HEK293 (cell line): ENCODE measurements at regions not wholly inside any gene's neighbourhood (a gene's known extent, or its start where the extent isn't known, plus 50 kb on each side); places are given as distances from the start of the nearest gene placed in this dataset.

Source experiments
- CTCF ChIA-PET: fragments of 350-600 bp; formaldehyde crosslinking; extraction: SDS; loops from one replicate; lab custom pipeline; 2021; ENCODE audit warnings: antibody characterized with exemption; lab: Yijun Ruan, JAX
- POLR2A ChIA-PET: fragments of 300-600 bp; formaldehyde crosslinking; extraction: SDS; loops from one replicate; lab custom pipeline; 2020; ENCODE audit warnings: antibody characterized with exemption, inconsistent platforms; lab: Yijun Ruan, JAX
- H3K27ac ChIP-seq: fragments of 200-500 bp; sonication (Bioruptor generic); 2 replicates; pipeline ENCODE4 v1.5.1; 2014; ENCODE audit warnings: low read depth, low read length, control low read depth, inconsistent platforms; ENCODE audit errors: extremely low read depth
- H3K36me3 ChIP-seq, 2 experiments: fragments of 200-500 bp in 1 of 2; sonication (Bioruptor generic) in 1 of 2; 1 replicate in 1 of 2; 2 replicates in 1 of 2; pipeline ENCODE4 v1.5.1; 2014 to 2017; ENCODE audit warnings: inconsistent platforms in 2 of 2, low read length in 2 of 2; ENCODE audit not compliant: control insufficient read depth in 2 of 2, insufficient read depth in 1 of 2
- H3K4me1 ChIP-seq: fragments of 200-500 bp; sonication (Bioruptor generic); 2 replicates; pipeline ENCODE4 v1.5.1; 2014; ENCODE audit warnings: mild to moderate bottlenecking, low read length, inconsistent platforms; ENCODE audit not compliant: control insufficient read depth, insufficient read depth
- H3K4me3 ChIP-seq: 2 replicates; pipeline ENCODE4 v1.5.1; 2011; ENCODE audit warnings: low read depth, mild to moderate bottlenecking, control low read depth, low read length, moderate library complexity
- H3K9me3 ChIP-seq: fragments of 200-500 bp; sonication (Bioruptor generic); 2 replicates; pipeline ENCODE4 v1.5.1; 2014; ENCODE audit warnings: low read depth, low read length, inconsistent platforms; ENCODE audit not compliant: control insufficient read depth, insufficient read depth
- HOXC10 ChIP-seq: sonication (generic); formaldehyde crosslinking; IDR thresholded peaks from 2 replicates; pipeline ENCODE4 v1.8.1; 2023; ENCODE audit warnings: mild to moderate bottlenecking, missing genetic modification reagents
- ZNF114 ChIP-seq: fragments of 450-650 bp; formaldehyde crosslinking; IDR thresholded peaks from 2 replicates; pipeline ENCODE4 v1.5.0; 2017; ENCODE audit warnings: missing biosample characterization, missing genetic modification characterization
- ZNF155 ChIP-seq: fragments of 450-650 bp; formaldehyde crosslinking; IDR thresholded peaks from 2 replicates; pipeline ENCODE4 v1.5.1; 2016; ENCODE audit warnings: missing biosample characterization, missing genetic modification characterization
- ZNF341 ChIP-seq: fragments of 450-650 bp; formaldehyde crosslinking; IDR thresholded peaks from 2 replicates; pipeline ENCODE4; 2016; ENCODE audit warnings: low read depth, missing biosample characterization, missing genetic modification characterization
- ZNF366 ChIP-seq: fragments of 450-650 bp; formaldehyde crosslinking; conservative IDR thresholded peaks from 2 replicates; pipeline ENCODE4 v1.5.1; 2016; ENCODE audit warnings: missing biosample characterization, missing genetic modification characterization
- ZNF394 ChIP-seq: fragments of 450-650 bp; formaldehyde crosslinking; IDR thresholded peaks from 2 replicates; pipeline ENCODE4 v1.5.1; 2016; ENCODE audit warnings: missing biosample characterization, missing genetic modification characterization, mild to moderate bottlenecking, moderate library complexity, borderline replicate concordance
- ZNF514 ChIP-seq: fragments of 450-650 bp; formaldehyde crosslinking; IDR thresholded peaks from 2 replicates; pipeline ENCODE4 v1.5.1; 2016; ENCODE audit warnings: missing biosample characterization, missing genetic modification characterization
- ZNF529 ChIP-seq: fragments of 450-650 bp; formaldehyde crosslinking; IDR thresholded peaks from 2 replicates; pipeline ENCODE4 v1.5.1; 2017; ENCODE audit warnings: missing genetic modification characterization, missing biosample characterization; ENCODE audit not compliant: insufficient replicate concordance
- ZNF561 ChIP-seq: fragments of 450-650 bp; IDR thresholded peaks from 2 replicates; pipeline ENCODE4 v1.5.1; 2018; ENCODE audit warnings: missing biosample characterization, missing genetic modification characterization, borderline replicate concordance
- ZNF626 ChIP-seq: fragments of 450-650 bp; sonication (Bioruptor Pico); formaldehyde crosslinking; IDR thresholded peaks from 2 replicates; pipeline ENCODE4 v1.5.1; 2018; ENCODE audit warnings: missing biosample characterization, missing genetic modification characterization, inconsistent platforms
- ZNF629 ChIP-seq: fragments of 450-650 bp; formaldehyde crosslinking; IDR thresholded peaks from 2 replicates; pipeline ENCODE4 v1.5.1; 2017; ENCODE audit warnings: missing biosample characterization, missing genetic modification characterization
- ZNF701 ChIP-seq: fragments of 450-650 bp; formaldehyde crosslinking; IDR thresholded peaks from 2 replicates; pipeline ENCODE4 v1.5.1; 2016; ENCODE audit warnings: missing biosample characterization, missing genetic modification characterization
- TF ChIP-seq, protein P1 (sequence below): fragments of 450-650 bp; formaldehyde crosslinking; IDR thresholded peaks from 2 replicates; pipeline ENCODE4 v1.5.1; 2016; ENCODE audit warnings: missing biosample characterization, missing genetic modification characterization
- TF ChIP-seq, protein P2 (sequence below): fragments of 450-650 bp; formaldehyde crosslinking; conservative IDR thresholded peaks from 2 replicates; pipeline ENCODE4 v1.5.1; 2016; ENCODE audit warnings: low read depth, missing biosample characterization, missing genetic modification characterization

DNA sequence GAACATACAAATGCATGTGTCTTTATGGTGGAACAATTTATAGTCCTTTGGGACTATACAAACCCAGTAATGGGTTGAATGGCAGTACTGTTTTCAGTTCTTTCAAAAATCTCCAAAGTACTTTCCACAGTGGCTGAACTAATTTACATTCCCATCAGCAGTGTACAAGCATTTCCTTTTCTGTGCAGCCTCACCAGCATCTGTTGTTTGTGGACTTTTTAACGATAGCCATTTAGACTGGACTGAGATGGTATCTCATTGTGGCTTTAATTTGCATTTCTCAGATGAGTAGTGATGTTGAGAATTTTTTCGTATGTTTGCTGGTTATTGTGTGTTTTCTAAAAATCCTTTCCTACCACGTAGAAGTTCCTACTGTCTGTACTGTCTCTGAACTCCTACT is 327.2 kb upstream of the ZFP64 start:
- TF ChIP-seq HOXC10 (CRISPR knock-in tag) (no peak), ZNF341 (no peak), ZNF629 (tag by site-specific recombination) (no peak), ZNF561 (tag by site-specific recombination) (no peak), ZNF155 (no peak), ZNF626 (no peak), ZNF514 (tag by site-specific recombination) (no peak), ZNF529 (tag by site-specific recombination) (no peak), ZNF394 (tag by site-specific recombination) (no peak), ZNF701 (tag by site-specific recombination) (no peak)
- TF ChIP-seq, protein P1, sequence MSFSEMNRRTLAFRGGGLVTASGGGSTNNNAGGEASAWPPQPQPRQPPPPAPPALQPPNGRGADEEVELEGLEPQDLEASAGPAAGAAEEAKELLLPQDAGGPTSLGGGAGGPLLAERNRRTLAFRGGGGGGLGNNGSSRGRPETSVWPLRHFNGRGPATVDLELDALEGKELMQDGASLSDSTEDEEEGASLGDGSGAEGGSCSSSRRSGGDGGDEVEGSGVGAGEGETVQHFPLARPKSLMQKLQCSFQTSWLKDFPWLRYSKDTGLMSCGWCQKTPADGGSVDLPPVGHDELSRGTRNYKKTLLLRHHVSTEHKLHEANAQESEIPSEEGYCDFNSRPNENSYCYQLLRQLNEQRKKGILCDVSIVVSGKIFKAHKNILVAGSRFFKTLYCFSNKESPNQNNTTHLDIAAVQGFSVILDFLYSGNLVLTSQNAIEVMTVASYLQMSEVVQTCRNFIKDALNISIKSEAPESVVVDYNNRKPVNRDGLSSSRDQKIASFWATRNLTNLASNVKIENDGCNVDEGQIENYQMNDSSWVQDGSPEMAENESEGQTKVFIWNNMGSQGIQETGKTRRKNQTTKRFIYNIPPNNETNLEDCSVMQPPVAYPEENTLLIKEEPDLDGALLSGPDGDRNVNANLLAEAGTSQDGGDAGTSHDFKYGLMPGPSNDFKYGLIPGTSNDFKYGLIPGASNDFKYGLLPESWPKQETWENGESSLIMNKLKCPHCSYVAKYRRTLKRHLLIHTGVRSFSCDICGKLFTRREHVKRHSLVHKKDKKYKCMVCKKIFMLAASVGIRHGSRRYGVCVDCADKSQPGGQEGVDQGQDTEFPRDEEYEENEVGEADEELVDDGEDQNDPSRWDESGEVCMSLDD (tag by site-specific recombination) = no peak
- no peaks in the 10 kb centered on the region for H3K9me3 ChIP-seq
- no peak overlapping the region for H3K4me3 ChIP-seq
- ChIA-PET CTCF (no interaction called here), POLR2A (no interaction called here)
- no peaks in the 10 kb centered on the region for H3K4me1 ChIP-seq
- H3K27ac ChIP-seq = no peak overlapping the region
- H3K36me3 ChIP-seq = no peaks in the 10 kb centered on the region

DNA sequence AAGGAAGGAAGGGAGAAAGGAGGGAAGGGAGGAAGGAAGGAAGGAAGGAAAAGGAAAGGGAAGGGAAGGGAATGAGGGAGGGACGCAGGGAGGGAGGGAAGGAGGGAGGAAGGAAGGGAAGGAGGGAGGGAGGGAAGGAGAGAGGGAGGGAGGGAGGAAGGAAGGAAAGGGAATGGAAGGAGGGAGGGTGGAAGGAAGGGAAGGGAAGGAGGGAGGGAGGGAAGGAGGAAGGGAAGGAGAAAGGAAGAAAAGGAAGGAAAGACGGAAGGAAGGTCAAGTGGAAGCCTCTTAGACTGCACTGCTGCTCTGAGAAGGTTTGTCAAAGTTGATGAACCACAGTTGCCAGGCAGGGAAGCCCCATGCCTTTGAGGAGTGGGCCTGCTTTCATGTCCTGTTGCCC is 324.3 kb upstream of the ZFP64 start:
- H3K36me3 ChIP-seq = no peaks in the 10 kb centered on the region
- H3K27ac ChIP-seq = no peak overlapping the region
- CTCF ChIA-PET = no interaction called here
- H3K9me3 ChIP-seq = no peaks in the 10 kb centered on the region
- TF ChIP-seq ZNF114 = no peak
- TF ChIP-seq ZNF366 = peak; percentile 61
- H3K4me1 ChIP-seq = no peaks in the 10 kb centered on the region
- POLR2A ChIA-PET = no interaction called here
- no peak overlapping the region for H3K4me3 ChIP-seq

DNA sequence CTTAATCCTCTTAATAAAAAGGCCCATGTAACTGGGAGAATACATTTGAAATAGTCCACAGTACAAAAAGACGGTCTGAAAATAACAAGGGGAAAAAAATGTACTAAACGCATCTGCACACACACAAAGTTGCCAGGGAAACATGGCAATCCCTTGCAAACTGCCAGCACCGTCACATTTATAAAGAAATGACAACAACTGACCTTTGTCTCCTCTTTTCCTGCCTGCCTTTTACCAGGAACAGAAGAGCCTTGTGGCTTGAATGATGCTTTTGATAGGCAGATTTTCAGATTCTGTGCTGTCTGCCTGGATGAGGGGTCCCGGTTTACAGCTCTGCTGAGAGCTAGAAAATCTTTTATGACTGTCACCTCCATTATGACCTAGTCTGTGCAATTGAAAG is 308.6 kb upstream of the ZFP64 start:
- CTCF ChIA-PET = no interaction called here
- Histone ChIP-seq H3K4me1 (no peaks in the 10 kb centered on the region), H3K27ac (no peak overlapping the region), H3K36me3 (no peaks in the 10 kb centered on the region)
- TF ChIP-seq, protein P2, sequence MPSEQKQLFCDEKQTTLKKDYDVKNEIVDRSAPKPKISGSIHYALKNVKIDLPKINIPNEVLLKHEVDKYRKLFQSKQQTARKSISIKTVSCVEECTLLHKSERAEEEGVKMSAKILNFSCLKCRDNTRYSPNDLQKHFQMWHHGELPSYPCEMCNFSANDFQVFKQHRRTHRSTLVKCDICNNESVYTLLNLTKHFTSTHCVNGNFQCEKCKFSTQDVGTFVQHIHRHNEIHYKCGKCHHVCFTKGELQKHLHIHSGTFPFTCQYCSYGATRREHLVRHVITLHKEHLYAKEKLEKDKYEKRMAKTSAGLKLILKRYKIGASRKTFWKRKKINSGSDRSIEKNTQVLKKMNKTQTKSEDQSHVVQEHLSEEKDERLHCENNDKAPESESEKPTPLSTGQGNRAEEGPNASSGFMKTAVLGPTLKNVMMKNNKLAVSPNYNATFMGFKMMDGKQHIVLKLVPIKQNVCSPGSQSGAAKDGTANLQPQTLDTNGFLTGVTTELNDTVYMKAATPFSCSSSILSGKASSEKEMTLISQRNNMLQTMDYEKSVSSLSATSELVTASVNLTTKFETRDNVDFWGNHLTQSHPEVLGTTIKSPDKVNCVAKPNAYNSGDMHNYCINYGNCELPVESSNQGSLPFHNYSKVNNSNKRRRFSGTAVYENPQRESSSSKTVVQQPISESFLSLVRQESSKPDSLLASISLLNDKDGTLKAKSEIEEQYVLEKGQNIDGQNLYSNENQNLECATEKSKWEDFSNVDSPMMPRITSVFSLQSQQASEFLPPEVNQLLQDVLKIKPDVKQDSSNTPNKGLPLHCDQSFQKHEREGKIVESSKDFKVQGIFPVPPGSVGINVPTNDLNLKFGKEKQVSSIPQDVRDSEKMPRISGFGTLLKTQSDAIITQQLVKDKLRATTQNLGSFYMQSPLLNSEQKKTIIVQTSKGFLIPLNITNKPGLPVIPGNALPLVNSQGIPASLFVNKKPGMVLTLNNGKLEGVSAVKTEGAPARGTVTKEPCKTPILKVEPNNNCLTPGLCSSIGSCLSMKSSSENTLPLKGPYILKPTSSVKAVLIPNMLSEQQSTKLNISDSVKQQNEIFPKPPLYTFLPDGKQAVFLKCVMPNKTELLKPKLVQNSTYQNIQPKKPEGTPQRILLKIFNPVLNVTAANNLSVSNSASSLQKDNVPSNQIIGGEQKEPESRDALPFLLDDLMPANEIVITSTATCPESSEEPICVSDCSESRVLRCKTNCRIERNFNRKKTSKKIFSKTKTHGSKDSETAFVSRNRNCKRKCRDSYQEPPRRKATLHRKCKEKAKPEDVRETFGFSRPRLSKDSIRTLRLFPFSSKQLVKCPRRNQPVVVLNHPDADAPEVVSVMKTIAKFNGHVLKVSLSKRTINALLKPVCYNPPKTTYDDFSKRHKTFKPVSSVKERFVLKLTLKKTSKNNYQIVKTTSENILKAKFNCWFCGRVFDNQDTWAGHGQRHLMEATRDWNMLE (tag by site-specific recombination) = no peak
- no peak for TF ChIP-seq ZNF529 (tag by site-specific recombination)
- TF ChIP-seq, all 188 proteins: peak for 0
- Histone ChIP-seq H3K4me3 (no peak overlapping the region), H3K9me3 (no peaks in the 10 kb centered on the region)
- POLR2A ChIA-PET = no interaction called here
